Prostate gland (tissue), 2 donors: ENCODE measurements at regions not wholly inside any gene's neighbourhood (a gene's known extent, or its start where the extent isn't known, plus 50 kb on each side); places are given as distances from the start of the nearest gene placed in this dataset.

Experiments
- DNase-seq: peaks from one replicate; pipeline ENCODE4 v3.0.0-alpha.2; 2019; ENCODE audit warnings: low spot score
- H3K27ac ChIP-seq, 2 donors: fragments of 200-600 bp; sonication (generic); 2 replicates each; pipeline ENCODE4 v1.5.1; 2017 to 2019
- H3K27me3 ChIP-seq: fragments of 200-600 bp; sonication (generic); replicated peaks from 2 replicates; pipeline ENCODE4 v1.5.1; 2019; ENCODE audit not compliant: insufficient read depth
- H3K36me3 ChIP-seq, 2 donors: fragments of 200-600 bp; sonication (generic); 1 replicate in 1 of 2; 2 replicates in 1 of 2; pipeline versions ENCODE4 v1.5.1 to v1.8.1; 2017 to 2019
- H3K4me1 ChIP-seq: fragments of 200-600 bp; sonication (generic); replicated peaks from 2 replicates; pipeline ENCODE4 v1.5.1; 2019
- H3K4me3 ChIP-seq, 2 donors: fragments of 200-600 bp; sonication (generic); 2 replicates each; pipeline ENCODE4 v1.5.1; 2017 to 2019
- H3K9me3 ChIP-seq: fragments of 200-600 bp; sonication (generic); 2 replicates; pipeline ENCODE4 v1.5.1; 2017
- POLR2A ChIP-seq: fragments of 450-650 bp; IDR thresholded peaks from one replicate; pipeline ENCODE4 v1.6.1; 2016; ENCODE audit warnings: antibody characterized with exemption, mild to moderate bottlenecking
- POLR2AphosphoS5 ChIP-seq: sonication (generic); formaldehyde crosslinking; IDR thresholded peaks from one replicate; pipeline ENCODE4 v1.6.1; 2017; ENCODE audit warnings: antibody characterized with exemption
- WGBS: methylation state at CpG from one replicate; pipeline ENCODE4 v1.1.5; 2018; 5-methylcytosine and 5-hydroxymethylcytosine counted together
- intact Hi-C: fragments of 100-400 bp; cut with DNase I; formaldehyde crosslinking; loops from one replicate; pipeline ENCODE4 v1.14.2; 2022
- TF ChIP-seq, protein P1 (sequence below), 4 experiments: fragments of 200-600 bp in 2 of 4; fragments of 450-650 bp in 2 of 4; sonication (generic) in 2 of 4; IDR thresholded peaks; 1 replicate in 3 of 4; 2 replicates in 1 of 4; pipeline ENCODE4 v1.5.1; 2016 to 2019; ENCODE audit warnings: antibody characterized with exemption in 4 of 4, mild to moderate bottlenecking in 2 of 4, moderate library complexity in 2 of 4

DNA sequence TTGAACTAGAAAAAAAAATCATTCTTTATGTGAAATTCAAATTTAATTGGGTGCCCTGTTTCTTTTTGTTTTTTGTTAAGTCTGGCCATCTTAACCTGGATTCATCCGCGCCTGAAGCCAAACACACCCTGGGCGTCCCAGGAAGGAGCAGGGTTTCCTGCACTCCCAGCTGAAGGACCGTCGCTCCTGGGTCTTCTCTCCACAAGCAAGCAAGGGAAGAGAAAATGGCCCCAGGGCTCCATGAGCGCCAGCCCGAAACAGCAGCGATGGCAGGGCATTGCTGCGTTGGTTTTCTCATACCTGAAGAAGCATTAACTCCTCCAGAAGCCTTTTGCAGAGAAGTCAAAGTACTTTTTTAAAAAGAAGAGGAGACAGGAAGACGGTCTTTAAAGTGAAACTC is 105.4 kb upstream of the AFDN start:
- Histone ChIP-seq H3K36me3 (no peaks in the 10 kb centered on the region), H3K4me1 (no peaks in the 10 kb centered on the region), H3K27ac (no peak overlapping the region), H3K4me3 (no peak overlapping the region), H3K27me3 (no peaks in the 10 kb centered on the region), H3K9me3 (no peaks in the 10 kb centered on the region)
- 91% methylated on average over 10 of the region's 10 CpGs for WGBS
- TF ChIP-seq, protein P1, sequence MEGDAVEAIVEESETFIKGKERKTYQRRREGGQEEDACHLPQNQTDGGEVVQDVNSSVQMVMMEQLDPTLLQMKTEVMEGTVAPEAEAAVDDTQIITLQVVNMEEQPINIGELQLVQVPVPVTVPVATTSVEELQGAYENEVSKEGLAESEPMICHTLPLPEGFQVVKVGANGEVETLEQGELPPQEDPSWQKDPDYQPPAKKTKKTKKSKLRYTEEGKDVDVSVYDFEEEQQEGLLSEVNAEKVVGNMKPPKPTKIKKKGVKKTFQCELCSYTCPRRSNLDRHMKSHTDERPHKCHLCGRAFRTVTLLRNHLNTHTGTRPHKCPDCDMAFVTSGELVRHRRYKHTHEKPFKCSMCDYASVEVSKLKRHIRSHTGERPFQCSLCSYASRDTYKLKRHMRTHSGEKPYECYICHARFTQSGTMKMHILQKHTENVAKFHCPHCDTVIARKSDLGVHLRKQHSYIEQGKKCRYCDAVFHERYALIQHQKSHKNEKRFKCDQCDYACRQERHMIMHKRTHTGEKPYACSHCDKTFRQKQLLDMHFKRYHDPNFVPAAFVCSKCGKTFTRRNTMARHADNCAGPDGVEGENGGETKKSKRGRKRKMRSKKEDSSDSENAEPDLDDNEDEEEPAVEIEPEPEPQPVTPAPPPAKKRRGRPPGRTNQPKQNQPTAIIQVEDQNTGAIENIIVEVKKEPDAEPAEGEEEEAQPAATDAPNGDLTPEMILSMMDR (IDR thresholded peaks at IDR 0.05), result no peak
- TF ChIP-seq POLR2A, result no peak
- intact Hi-C loops, result no loop called here
- DNase-seq, result no peak

DNA sequence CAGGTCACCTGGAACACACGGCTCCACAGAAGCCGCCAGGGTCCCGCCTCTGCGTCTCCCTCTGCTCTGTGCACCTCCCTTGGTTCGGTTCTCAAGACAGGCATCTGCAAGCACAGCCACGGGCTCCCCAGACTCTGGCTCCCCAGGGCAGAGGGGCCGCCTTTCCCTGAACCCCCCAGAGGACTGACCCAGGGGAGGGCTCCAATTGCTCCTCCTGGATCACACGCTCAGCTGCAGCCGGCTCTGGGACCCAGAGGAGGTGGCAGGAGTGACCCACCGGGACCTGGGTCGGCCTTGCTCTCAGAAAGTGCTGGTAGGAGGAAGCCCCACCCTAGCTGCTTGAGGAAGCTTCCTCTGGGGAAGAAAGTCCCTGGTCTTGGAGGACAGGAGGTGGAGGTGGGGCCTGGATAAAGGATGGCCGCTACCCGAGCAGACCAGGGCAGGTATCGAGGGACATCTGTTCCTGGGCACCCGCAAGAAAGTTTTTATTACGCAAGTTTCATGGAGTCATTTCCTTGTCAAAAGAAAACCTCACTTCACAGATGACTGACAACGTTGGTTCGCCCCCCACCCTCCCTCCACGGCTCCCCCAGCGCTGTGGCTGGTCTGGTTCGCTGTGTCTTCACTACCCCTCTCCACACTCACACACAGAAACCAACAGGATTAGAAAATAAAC is 103.9 kb upstream of the AFDN start:
- TF ChIP-seq POLR2AphosphoS5 (no peak), POLR2A (no peak)
- TF ChIP-seq, protein P1 (IDR thresholded peaks at IDR 0.05), result no peak
- intact Hi-C loops, result no loop called here
- no peak overlapping the region for H3K27ac ChIP-seq
- no peaks in the 10 kb centered on the region for H3K36me3 ChIP-seq
- DNase-seq, result no peak
- H3K9me3 ChIP-seq, result no peaks in the 10 kb centered on the region
- no peaks in the 10 kb centered on the region for H3K4me1 ChIP-seq
- H3K4me3 ChIP-seq, result no peak overlapping the region
- 77% methylated on average over 21 of the region's 21 CpGs for WGBS
- no peaks in the 10 kb centered on the region for H3K27me3 ChIP-seq

DNA sequence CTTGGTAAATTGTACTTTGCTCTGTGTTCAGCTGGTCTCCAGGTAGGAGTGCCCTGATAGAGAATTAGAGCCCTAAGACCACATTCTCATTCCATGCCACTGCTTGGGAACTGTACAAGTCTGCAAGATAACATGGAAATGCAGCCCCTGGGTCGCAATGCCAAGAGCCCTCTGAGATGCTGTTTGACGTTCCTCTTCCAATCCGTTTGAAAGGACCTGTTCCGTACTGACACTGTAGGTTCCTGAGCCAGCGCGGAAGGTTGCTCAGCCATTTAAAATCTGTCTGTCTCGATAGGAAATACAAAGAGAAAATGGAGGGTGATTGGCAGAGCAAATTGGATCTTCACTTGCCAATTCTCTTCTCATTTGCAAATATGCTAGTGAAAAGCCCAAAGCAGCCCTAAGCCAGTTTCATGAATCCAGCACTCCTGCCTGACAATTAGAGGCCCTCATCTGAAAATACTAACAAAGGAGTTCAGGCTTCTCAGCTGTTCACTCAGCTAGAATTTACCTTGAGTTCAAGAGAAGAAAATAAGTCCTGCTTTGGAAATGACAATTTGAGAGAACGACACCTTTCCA is 100.6 kb upstream of the AFDN start:
- Histone ChIP-seq H3K27ac (no peak overlapping the region), H3K27me3 (no peaks in the 10 kb centered on the region), H3K36me3 (no peaks in the 10 kb centered on the region), H3K4me3 (no peak overlapping the region), H3K4me1 (no peaks in the 10 kb centered on the region), H3K9me3 (no peaks in the 10 kb centered on the region)
- DNase-seq, result no peak
- TF ChIP-seq, protein P1 (IDR thresholded peaks at IDR 0.05), result no peak
- TF ChIP-seq POLR2A (no peak), POLR2AphosphoS5 (no peak)
- WGBS, result 96% methylated on average over 8 of the region's 8 CpGs
- intact Hi-C loops, result no loop called here

DNA sequence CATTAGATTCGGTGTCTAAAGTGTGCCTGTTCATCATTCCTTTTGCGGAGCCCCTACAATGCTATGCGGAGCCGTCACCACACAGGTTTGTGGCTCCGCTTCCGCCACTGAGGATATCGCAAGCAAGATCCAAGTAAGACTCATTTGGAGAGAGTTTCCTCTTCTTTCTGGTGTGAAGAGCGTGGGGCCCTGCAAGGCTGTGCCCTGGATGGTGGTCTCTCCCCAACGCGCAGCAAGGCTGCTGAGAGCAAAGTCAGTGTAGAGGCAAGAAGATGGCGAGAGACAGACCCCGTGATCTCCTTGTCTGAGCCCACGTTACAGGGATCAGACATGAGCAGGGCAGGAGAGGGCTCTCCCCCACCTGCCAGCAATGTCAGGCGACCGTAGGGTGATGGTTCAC is 96.3 kb upstream of the AFDN start:
- H3K27me3 ChIP-seq, result no peaks in the 10 kb centered on the region
- H3K9me3 ChIP-seq, result no peaks in the 10 kb centered on the region
- peaks cover 4% of the 10 kb centered on the region for H3K4me1 ChIP-seq
- TF ChIP-seq POLR2A (no peak), POLR2AphosphoS5 (no peak)
- TF ChIP-seq, protein P1 (IDR thresholded peaks at IDR 0.05), result no peak
- H3K27ac ChIP-seq, result no peak overlapping the region
- intact Hi-C loops, result no loop called here
- WGBS, result 95% methylated on average over 15 of the region's 15 CpGs
- DNase-seq, result no peak
- no peak overlapping the region for H3K4me3 ChIP-seq
- no peaks in the 10 kb centered on the region for H3K36me3 ChIP-seq

DNA sequence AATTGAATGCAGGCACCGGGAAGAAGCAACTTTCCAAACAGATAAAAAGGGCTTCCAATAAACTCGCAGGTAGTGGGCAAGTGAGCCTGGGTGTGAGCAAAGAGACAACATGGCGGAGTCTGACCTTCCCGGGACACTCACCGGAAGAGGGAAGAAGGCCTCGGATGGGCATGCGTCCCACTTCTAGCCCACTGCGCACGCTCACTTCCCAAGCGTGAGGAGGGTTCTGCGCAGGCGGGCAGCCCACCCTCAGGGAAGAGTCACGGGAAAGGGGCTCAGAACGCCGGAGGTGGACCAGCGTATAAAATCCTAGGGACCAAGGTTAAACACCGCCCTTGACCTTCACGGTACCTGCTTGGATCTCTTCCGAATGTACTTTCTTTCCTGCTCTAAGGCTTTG is 95.5 kb upstream of the AFDN start:
- H3K4me1 ChIP-seq, result peaks cover 4% of the 10 kb centered on the region
- TF ChIP-seq POLR2AphosphoS5, result no peak
- no peak for TF ChIP-seq POLR2A
- TF ChIP-seq, protein P1 (IDR thresholded peaks at IDR 0.05), result no peak
- no peaks in the 10 kb centered on the region for H3K27me3 ChIP-seq
- DNase-seq, result no peak
- no peak overlapping the region for H3K27ac ChIP-seq
- H3K36me3 ChIP-seq, result no peaks in the 10 kb centered on the region
- H3K9me3 ChIP-seq, result no peaks in the 10 kb centered on the region
- H3K4me3 ChIP-seq, result no peak overlapping the region
- intact Hi-C loops, result no loop called here
- 94% methylated on average over 19 of the region's 19 CpGs for WGBS
